ENCODE measurements at regions not wholly inside any gene's neighbourhood (a gene's known extent, or its start where the extent isn't known, plus 50 kb on each side); places are given as distances from the start of the nearest gene placed in this dataset.

DNA sequence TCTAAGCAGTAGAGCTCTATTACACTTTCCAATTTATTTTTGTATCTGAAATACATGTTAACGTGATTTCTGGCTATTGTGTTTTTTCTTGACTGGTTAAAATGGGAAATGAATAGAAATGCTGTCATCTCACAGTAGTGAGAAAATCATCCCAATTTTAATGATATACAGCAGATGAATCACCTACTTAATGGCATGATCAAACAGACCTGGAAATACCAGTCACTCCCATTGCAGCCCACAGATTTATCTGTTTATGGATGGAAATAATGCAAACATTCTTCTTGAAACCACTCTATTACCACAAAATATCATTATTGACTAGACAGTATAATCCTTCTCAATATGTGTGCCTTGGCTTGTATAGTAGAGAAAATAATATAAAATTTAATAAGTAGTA, 497.8 kb upstream of the ADAMTS5 start:
- DNase-seq: no peak
- TF ChIP-seq, protein P1, sequence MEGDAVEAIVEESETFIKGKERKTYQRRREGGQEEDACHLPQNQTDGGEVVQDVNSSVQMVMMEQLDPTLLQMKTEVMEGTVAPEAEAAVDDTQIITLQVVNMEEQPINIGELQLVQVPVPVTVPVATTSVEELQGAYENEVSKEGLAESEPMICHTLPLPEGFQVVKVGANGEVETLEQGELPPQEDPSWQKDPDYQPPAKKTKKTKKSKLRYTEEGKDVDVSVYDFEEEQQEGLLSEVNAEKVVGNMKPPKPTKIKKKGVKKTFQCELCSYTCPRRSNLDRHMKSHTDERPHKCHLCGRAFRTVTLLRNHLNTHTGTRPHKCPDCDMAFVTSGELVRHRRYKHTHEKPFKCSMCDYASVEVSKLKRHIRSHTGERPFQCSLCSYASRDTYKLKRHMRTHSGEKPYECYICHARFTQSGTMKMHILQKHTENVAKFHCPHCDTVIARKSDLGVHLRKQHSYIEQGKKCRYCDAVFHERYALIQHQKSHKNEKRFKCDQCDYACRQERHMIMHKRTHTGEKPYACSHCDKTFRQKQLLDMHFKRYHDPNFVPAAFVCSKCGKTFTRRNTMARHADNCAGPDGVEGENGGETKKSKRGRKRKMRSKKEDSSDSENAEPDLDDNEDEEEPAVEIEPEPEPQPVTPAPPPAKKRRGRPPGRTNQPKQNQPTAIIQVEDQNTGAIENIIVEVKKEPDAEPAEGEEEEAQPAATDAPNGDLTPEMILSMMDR (IDR thresholded peaks at IDR 0.05; ENCODE audit: control extremely low read depth, extremely low read depth): no peak
- Histone ChIP-seq H3K9me3 (ENCODE audit: control insufficient read depth in 4 of 4, insufficient read depth in 3 of 4, low read length in 3 of 4) (no peaks in the 10 kb centered on the region), H3K36me3 (ENCODE audit: control insufficient read depth in 4 of 4, insufficient read depth in 4 of 4, low read length in 4 of 4) (no peaks in the 10 kb centered on the region), H3K4me1 (ENCODE audit: control insufficient read depth in 5 of 5, insufficient read depth in 5 of 5, low read length in 5 of 5) (peaks cover 0 to 25% (median 5%) of the 10 kb centered on the region in 5 donors), H3K27ac (ENCODE audit: low read depth in 1 of 2, low read length in 1 of 2) (no peak overlapping the region), H3K9ac (ENCODE audit: insufficient read depth in 1 of 2, low read length in 2 of 2) (no peak overlapping the region), H3K27me3 (ENCODE audit: control insufficient read depth in 3 of 3, insufficient read depth in 3 of 3, low read length in 2 of 3) (no peaks in the 10 kb centered on the region), H3K4me3 (no peak overlapping the region)
- WGBS, 2 donors: 87 to 94% methylated on average over 1 of the region's 1 CpG
- no peak for ATAC-seq (ENCODE audit: insufficient read depth, low FRiP score)

GRCh38 chr21:27462726-27463125, 495.8 kb upstream of the ADAMTS5 start:
- no peak overlapping the region for H3K27ac ChIP-seq (ENCODE audit: low read depth in 1 of 2, low read length in 1 of 2)
- H3K36me3 ChIP-seq (ENCODE audit: control insufficient read depth in 4 of 4, insufficient read depth in 4 of 4, low read length in 4 of 4): no peaks in the 10 kb centered on the region
- no peaks in the 10 kb centered on the region for H3K27me3 ChIP-seq (ENCODE audit: control insufficient read depth in 3 of 3, insufficient read depth in 3 of 3, low read length in 2 of 3)
- H3K9ac ChIP-seq (ENCODE audit: insufficient read depth in 1 of 2, low read length in 2 of 2): no peak overlapping the region
- H3K4me1 ChIP-seq (ENCODE audit: control insufficient read depth in 5 of 5, insufficient read depth in 5 of 5, low read length in 5 of 5): peaks cover 0 to 9% (median 0%) of the 10 kb centered on the region in 5 donors
- TF ChIP-seq, protein P1 (IDR thresholded peaks at IDR 0.05; ENCODE audit: control extremely low read depth, extremely low read depth): no peak
- 85 to 92% methylated on average over 2 of the region's 2 CpGs for WGBS, 2 donors
- ATAC-seq (ENCODE audit: insufficient read depth, low FRiP score): no peak
- H3K4me3 ChIP-seq: no peak overlapping the region
- no peaks in the 10 kb centered on the region for H3K9me3 ChIP-seq (ENCODE audit: control insufficient read depth in 4 of 4, insufficient read depth in 3 of 4, low read length in 3 of 4)
- DNase-seq: no peak

DNA sequence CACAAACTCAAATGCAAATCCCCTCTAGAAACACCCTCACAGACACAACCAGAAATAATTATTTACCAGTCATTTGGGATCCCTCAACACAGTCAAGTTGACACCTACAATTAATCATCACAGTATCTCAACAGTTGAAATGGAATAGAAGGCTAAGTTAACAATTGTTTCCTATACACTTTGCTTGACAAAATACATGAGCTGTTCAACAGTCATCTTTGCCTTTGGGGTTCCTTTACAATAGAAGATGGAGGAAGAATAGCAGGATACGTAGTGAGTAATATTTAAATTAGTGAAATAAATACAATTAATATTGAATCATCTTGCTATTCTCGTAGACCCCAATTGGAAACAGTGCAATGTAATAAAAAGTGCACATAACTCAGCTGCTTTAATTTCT, 487.3 kb upstream of the ADAMTS5 start:
- Histone ChIP-seq H3K27me3 (ENCODE audit: control insufficient read depth in 3 of 3, insufficient read depth in 3 of 3, low read length in 2 of 3) (no peaks in the 10 kb centered on the region), H3K27ac (ENCODE audit: low read depth in 1 of 2, low read length in 1 of 2) (no peak overlapping the region), H3K36me3 (ENCODE audit: control insufficient read depth in 4 of 4, insufficient read depth in 4 of 4, low read length in 4 of 4) (no peaks in the 10 kb centered on the region), H3K9me3 (ENCODE audit: control insufficient read depth in 4 of 4, insufficient read depth in 3 of 4, low read length in 3 of 4) (peaks cover 0 to 2% (median 0%) of the 10 kb centered on the region in 4 donors), H3K4me1 (ENCODE audit: control insufficient read depth in 5 of 5, insufficient read depth in 5 of 5, low read length in 5 of 5) (no peaks in the 10 kb centered on the region), H3K9ac (ENCODE audit: insufficient read depth in 1 of 2, low read length in 2 of 2) (no peak overlapping the region), H3K4me3 (no peak overlapping the region)
- 88 to 90% methylated on average over 2 of the region's 2 CpGs for WGBS, 2 donors
- TF ChIP-seq, protein P1 (IDR thresholded peaks at IDR 0.05; ENCODE audit: control extremely low read depth, extremely low read depth): no peak
- ATAC-seq (ENCODE audit: insufficient read depth, low FRiP score) (no peak), DNase-seq (no peak)

- peaks cover 0 to 2% (median 0%) of the 10 kb centered on the region in 4 donors for H3K9me3 ChIP-seq (ENCODE audit: control insufficient read depth in 4 of 4, insufficient read depth in 3 of 4, low read length in 3 of 4)
- H3K27me3 ChIP-seq (ENCODE audit: control insufficient read depth in 3 of 3, insufficient read depth in 3 of 3, low read length in 2 of 3): no peaks in the 10 kb centered on the region
- peaks cover 0 to 10% (median 5%) of the 10 kb centered on the region in 5 donors for H3K4me1 ChIP-seq (ENCODE audit: control insufficient read depth in 5 of 5, insufficient read depth in 5 of 5, low read length in 5 of 5)
- no peak overlapping the region for H3K27ac ChIP-seq (ENCODE audit: low read depth in 1 of 2, low read length in 1 of 2)
- ATAC-seq (ENCODE audit: insufficient read depth, low FRiP score): no peak
- no peak overlapping the region for H3K4me3 ChIP-seq
- TF ChIP-seq, protein P1 (IDR thresholded peaks at IDR 0.05; ENCODE audit: control extremely low read depth, extremely low read depth): no peak
- no peaks in the 10 kb centered on the region for H3K36me3 ChIP-seq (ENCODE audit: control insufficient read depth in 4 of 4, insufficient read depth in 4 of 4, low read length in 4 of 4)
- DNase-seq: no peak
- H3K9ac ChIP-seq (ENCODE audit: insufficient read depth in 1 of 2, low read length in 2 of 2): no peak overlapping the region
- WGBS, 2 donors: 70 to 77% methylated on average over 3 of the region's 3 CpGs
Measured at GRCh38 chr21:27451116-27451515, 484.2 kb upstream of the ADAMTS5 start.

All from lung (tissue), 11 donors.